GM12872 (cell line): ENCODE measurements at regions not wholly inside any gene's neighbourhood (a gene's known extent, or its start where the extent isn't known, plus 50 kb on each side); places are given as distances from the start of the nearest gene placed in this dataset.

Experiments used
- CTCF ChIP-seq: IDR thresholded peaks from 3 replicates; pipeline ENCODE4 v1.5.1; 2011; ENCODE audit warnings: low read depth, mild to moderate bottlenecking, low read length, moderate library complexity; ENCODE audit not compliant: insufficient read depth

- no peak for TF ChIP-seq CTCF
These were observed 164.1 kb upstream of the FAT1 start for GRCh38 chr4:186887752-186888151.

GRCh38 chr4:186889876-186890643, 166.4 kb upstream of the FAT1 start:
- no peak for TF ChIP-seq CTCF

- no peak for TF ChIP-seq CTCF
These were observed 168.3 kb upstream of the FAT1 start for GRCh38 chr4:186891859-186892486.

GRCh38 chr4:186898367-186898766, 174.7 kb upstream of the FAT1 start:
- TF ChIP-seq CTCF: no peak

- TF ChIP-seq CTCF: no peak
These were observed 176.7 kb upstream of the FAT1 start for GRCh38 chr4:186900232-186900900.

- TF ChIP-seq CTCF: no peak
These were observed 177.3 kb upstream of the FAT1 start for GRCh38 chr4:186900984-186901383.

- no peak for TF ChIP-seq CTCF
These were observed 178.2 kb upstream of the FAT1 start for GRCh38 chr4:186901850-186902249.
